HG03103 (cell line): ENCODE measurements at regions not wholly inside any gene's neighbourhood (a gene's known extent, or its start where the extent isn't known, plus 50 kb on each side); places are given as distances from the start of the nearest gene placed in this dataset.

Experiments
- ATAC-seq: cut with Tn5 transposase; IDR thresholded peaks from one replicate; pipeline ENCODE4 v1.9.1; 2021; ENCODE audit warnings: low read depth; ENCODE audit not compliant: unreplicated experiment

- ATAC-seq, result peak; percentile 51
These were observed 85.1 kb downstream of the CTAGE1 start for GRCh38 chr18:22332590-22332989.

- ATAC-seq, result no peak
These were observed 87.2 kb downstream of the CTAGE1 start for GRCh38 chr18:22330508-22330907.

- ATAC-seq, result no peak
These were observed 92.3 kb downstream of the CTAGE1 start for GRCh38 chr18:22325396-22325795.

- no peak for ATAC-seq
These were observed 93.3 kb downstream of the CTAGE1 start for GRCh38 chr18:22324191-22325131.

- ATAC-seq, result no peak
These were observed 95.4 kb downstream of the CTAGE1 start for GRCh38 chr18:22322243-22322691.

GRCh38 chr18:22320771-22321170 is 96.9 kb downstream of the CTAGE1 start:
- ATAC-seq, result no peak

GRCh38 chr18:22320155-22320554 is 97.6 kb downstream of the CTAGE1 start:
- no peak for ATAC-seq

GRCh38 chr18:22318745-22319407 is 98.8 kb downstream of the CTAGE1 start:
- no peak for ATAC-seq

GRCh38 chr18:22314420-22314819 is 103.3 kb downstream of the CTAGE1 start:
- ATAC-seq, result no peak

GRCh38 chr18:22314001-22314400 is 103.7 kb downstream of the CTAGE1 start:
- ATAC-seq, result no peak

GRCh38 chr18:22311301-22311700 is 106.4 kb downstream of the CTAGE1 start:
- no peak for ATAC-seq

- ATAC-seq, result no peak
These were observed 108.5 kb downstream of the CTAGE1 start for GRCh38 chr18:22309191-22309590.

GRCh38 chr18:22307528-22307927 is 110.2 kb downstream of the CTAGE1 start:
- no peak for ATAC-seq

GRCh38 chr18:22303927-22304326 is 113.8 kb downstream of the CTAGE1 start:
- no peak for ATAC-seq

- ATAC-seq, result no peak
These were observed 115.6 kb downstream of the CTAGE1 start for GRCh38 chr18:22302144-22302543.

GRCh38 chr18:22300665-22301636 is 116.8 kb downstream of the CTAGE1 start:
- no peak for ATAC-seq

- no peak for ATAC-seq
These were observed 120.7 kb downstream of the CTAGE1 start for GRCh38 chr18:22297008-22297407.

GRCh38 chr18:22296304-22296703 is 121.4 kb downstream of the CTAGE1 start:
- no peak for ATAC-seq

- ATAC-seq, result no peak
These were observed 124.0 kb downstream of the GATA6 start for GRCh38 chr18:22293417-22293816.

- no peak for ATAC-seq
These were observed 120.6 kb downstream of the GATA6 start for GRCh38 chr18:22290004-22290403.

- no peak for ATAC-seq
These were observed 117.2 kb downstream of the GATA6 start for GRCh38 chr18:22286585-22286984.
